Stimulated activated naive CD4-positive, alpha-beta T cell treated with Interleukin-2 at 50 U/mL for 16 hours (primary cell): ENCODE measurements at regions not wholly inside any gene's neighbourhood (a gene's known extent, or its start where the extent isn't known, plus 50 kb on each side); places are given as distances from the start of the nearest gene placed in this dataset.

Experiments
- DNase-seq: peaks from one replicate; lab custom pipeline; 2025; lab: John Stamatoyannopoulos, UW

GRCh38 chr3:72591522-72592421 lies 256.5 kb downstream of the SHQ1 start:
- DNase-seq = no peak

- DNase-seq = no peak
Measured at GRCh38 chr3:72590732-72591221, 257.5 kb downstream of the SHQ1 start.

- DNase-seq = no peak
Measured at GRCh38 chr3:72587282-72587681, 261.0 kb downstream of the SHQ1 start.

- no peak for DNase-seq
Measured at GRCh38 chr3:72586694-72587093, 261.6 kb downstream of the SHQ1 start.

GRCh38 chr3:72585966-72586365 lies 262.3 kb downstream of the SHQ1 start:
- DNase-seq = no peak

- DNase-seq = no peak
Measured at GRCh38 chr3:72584262-72584661, 264.0 kb downstream of the SHQ1 start.

GRCh38 chr3:72582963-72583362 lies 265.3 kb downstream of the SHQ1 start:
- DNase-seq = no peak

GRCh38 chr3:72582211-72582878 lies 265.9 kb downstream of the SHQ1 start:
- no peak for DNase-seq

- no peak for DNase-seq
Measured at GRCh38 chr3:72580900-72581299, 267.3 kb downstream of the SHQ1 start.

GRCh38 chr3:72580246-72580756 lies 267.9 kb downstream of the SHQ1 start:
- no peak for DNase-seq

GRCh38 chr3:72579581-72580245 lies 268.5 kb downstream of the SHQ1 start:
- DNase-seq = no peak

- no peak for DNase-seq
Measured at GRCh38 chr3:72579191-72579580, 269.1 kb downstream of the SHQ1 start.

- DNase-seq = no peak
Measured at GRCh38 chr3:72577190-72577589, 271.1 kb downstream of the SHQ1 start.

- DNase-seq = no peak
Measured at GRCh38 chr3:72576563-72576962, 271.7 kb downstream of the SHQ1 start.

- no peak for DNase-seq
Measured at GRCh38 chr3:72574144-72574543, 274.1 kb downstream of the SHQ1 start.

- DNase-seq = no peak
Measured at GRCh38 chr3:72573051-72573450, 275.2 kb downstream of the SHQ1 start.

GRCh38 chr3:72572489-72573007 lies 275.7 kb downstream of the SHQ1 start:
- no peak for DNase-seq

GRCh38 chr3:72571638-72572114 lies 276.6 kb downstream of the SHQ1 start:
- no peak for DNase-seq

- DNase-seq = no peak
Measured at GRCh38 chr3:72571052-72571451, 277.2 kb downstream of the SHQ1 start.

GRCh38 chr3:72569754-72570440 lies 278.3 kb downstream of the SHQ1 start:
- DNase-seq = no peak

GRCh38 chr3:72568083-72568482 lies 280.2 kb downstream of the SHQ1 start:
- DNase-seq = no peak
